ENCODE measurements at regions not wholly inside any gene's neighbourhood (a gene's known extent, or its start where the extent isn't known, plus 50 kb on each side); places are given as distances from the start of the nearest gene placed in this dataset.

- no peak overlapping the region for H3K4me3 ChIP-seq (ENCODE audit: low read length)
- H3K4me2 ChIP-seq (ENCODE audit: low read length): no peak overlapping the region
- H3K27me3 ChIP-seq (ENCODE audit: low read depth, low read length): no peaks in the 10 kb centered on the region
- no peaks in the 10 kb centered on the region for H3K4me1 ChIP-seq (ENCODE audit: low read length)
- H2AFZ ChIP-seq (ENCODE audit: low read depth, low read length): no peak overlapping the region
- H3K9me3 ChIP-seq (ENCODE audit: insufficient read depth, low read length): no peaks in the 10 kb centered on the region
- no peaks in the 10 kb centered on the region for H4K20me1 ChIP-seq (ENCODE audit: insufficient read depth, low read length)
- H3K79me2 ChIP-seq (ENCODE audit: low read length): no peaks in the 10 kb centered on the region
- no peak overlapping the region for H3K27ac ChIP-seq (ENCODE audit: low read length)
- no peaks in the 10 kb centered on the region for H3K36me3 ChIP-seq (replicated peaks; ENCODE audit: low read depth, low read length)
- TF ChIP-seq EZH2phosphoT487 (IDR thresholded peaks at IDR 0.05; ENCODE audit: low read depth) (no peak), CTCF (IDR thresholded peaks at IDR 0.05; ENCODE audit: low read depth, low read length) (no peak)
- H3K9ac ChIP-seq (ENCODE audit: low read length): no peak overlapping the region
Measured at GRCh38 chr2:122935506-122935905, 1089.6 kb upstream of the CNTNAP5 start.

- Histone ChIP-seq H3K4me3 (ENCODE audit: low read length) (no peak overlapping the region), H3K27ac (ENCODE audit: low read length) (no peak overlapping the region), H3K27me3 (ENCODE audit: low read depth, low read length) (no peaks in the 10 kb centered on the region), H3K9ac (ENCODE audit: low read length) (no peak overlapping the region), H4K20me1 (ENCODE audit: insufficient read depth, low read length) (no peaks in the 10 kb centered on the region), H3K4me1 (ENCODE audit: low read length) (peaks cover 12% of the 10 kb centered on the region), H3K79me2 (ENCODE audit: low read length) (no peaks in the 10 kb centered on the region), H3K4me2 (ENCODE audit: low read length) (no peak overlapping the region), H3K9me3 (ENCODE audit: insufficient read depth, low read length) (no peaks in the 10 kb centered on the region), H2AFZ (ENCODE audit: low read depth, low read length) (no peak overlapping the region), H3K36me3 (replicated peaks; ENCODE audit: low read depth, low read length) (no peaks in the 10 kb centered on the region)
- TF ChIP-seq EZH2phosphoT487 (IDR thresholded peaks at IDR 0.05; ENCODE audit: low read depth) (no peak), CTCF (IDR thresholded peaks at IDR 0.05; ENCODE audit: low read depth, low read length) (no peak)
Measured at GRCh38 chr2:122939796-122940195, 1085.3 kb upstream of the CNTNAP5 start.

- TF ChIP-seq EZH2phosphoT487 (IDR thresholded peaks at IDR 0.05; ENCODE audit: low read depth) (no peak), CTCF (IDR thresholded peaks at IDR 0.05; ENCODE audit: low read depth, low read length) (no peak)
- Histone ChIP-seq H3K79me2 (ENCODE audit: low read length) (no peaks in the 10 kb centered on the region), H3K9me3 (ENCODE audit: insufficient read depth, low read length) (0 out of 2 replicates have a peak, but pooled peaks cover 5% of the 10 kb centered on the region)
Measured at GRCh38 chr2:122949523-122949922, 1075.6 kb upstream of the CNTNAP5 start.

GRCh38 chr2:122955776-122956175 lies 1069.3 kb upstream of the CNTNAP5 start:
- Histone ChIP-seq H3K4me1 (ENCODE audit: low read length) (no peaks in the 10 kb centered on the region), H2AFZ (ENCODE audit: low read depth, low read length) (no peak overlapping the region), H4K20me1 (ENCODE audit: insufficient read depth, low read length) (no peaks in the 10 kb centered on the region), H3K36me3 (replicated peaks; ENCODE audit: low read depth, low read length) (no peaks in the 10 kb centered on the region), H3K4me3 (ENCODE audit: low read length) (no peak overlapping the region), H3K9ac (ENCODE audit: low read length) (no peak overlapping the region), H3K27ac (ENCODE audit: low read length) (no peak overlapping the region), H3K27me3 (ENCODE audit: low read depth, low read length) (no peaks in the 10 kb centered on the region), H3K4me2 (ENCODE audit: low read length) (no peak overlapping the region), H3K79me2 (ENCODE audit: low read length) (no peaks in the 10 kb centered on the region), H3K9me3 (ENCODE audit: insufficient read depth, low read length) (0 out of 2 replicates have a peak, but pooled peaks cover 5% of the 10 kb centered on the region)
- TF ChIP-seq EZH2phosphoT487 (IDR thresholded peaks at IDR 0.05; ENCODE audit: low read depth) (no peak), CTCF (IDR thresholded peaks at IDR 0.05; ENCODE audit: low read depth, low read length) (no peak)

More at GRCh38 chr2:122949523-122949922, 1075.6 kb upstream of the CNTNAP5 start:
- Histone ChIP-seq H3K4me1 (ENCODE audit: low read length) (no peaks in the 10 kb centered on the region), H3K4me2 (ENCODE audit: low read length) (no peak overlapping the region), H4K20me1 (ENCODE audit: insufficient read depth, low read length) (no peaks in the 10 kb centered on the region), H3K9ac (ENCODE audit: low read length) (no peak overlapping the region), H3K27ac (ENCODE audit: low read length) (no peak overlapping the region), H3K27me3 (ENCODE audit: low read depth, low read length) (no peaks in the 10 kb centered on the region), H2AFZ (ENCODE audit: low read depth, low read length) (no peak overlapping the region), H3K4me3 (ENCODE audit: low read length) (no peak overlapping the region), H3K36me3 (replicated peaks; ENCODE audit: low read depth, low read length) (peaks cover 3% of the 10 kb centered on the region)

Data from OCI-LY3 (cell line).